Caco-2 (cell line): ENCODE measurements at regions not wholly inside any gene's neighbourhood (a gene's known extent, or its start where the extent isn't known, plus 50 kb on each side); places are given as distances from the start of the nearest gene placed in this dataset.

ENCODE experiments used
- BruUV-seq: library from RNA; stranded (reverse); fragments of 400-500 nt; replicated peaks from 2 replicates; lab custom pipeline; 2021; lab: Mats Ljungman, UMichigan
- CTCF ChIA-PET: fragments of 300-600 bp; sonication (Branson Sonifier 250); formaldehyde crosslinking; loops from one replicate; lab custom pipeline; 2022; ENCODE audit warnings: antibody characterized with exemption; lab: Charles Lee
- POLR2A ChIA-PET: fragments of 300-600 bp; sonication (Branson Sonifier 250); formaldehyde crosslinking; loops from one replicate; lab custom pipeline; 2022; ENCODE audit warnings: antibody characterized with exemption; lab: Charles Lee
- DNase-seq, 2 experiments: peaks; one replicate each; pipeline versions ENCODE4 v3.0.0 to v3.0.0-alpha.2; 2020 to 2022
- H3K27me3 ChIP-seq: replicated peaks from 2 replicates; pipeline ENCODE4 v1.6.0; 2011; ENCODE audit warnings: low read length; ENCODE audit not compliant: control insufficient read depth, insufficient read depth
- H3K36me3 ChIP-seq: 2 replicates; pipeline ENCODE4 v1.5.1; 2011; ENCODE audit warnings: low read length; ENCODE audit not compliant: control insufficient read depth, insufficient read depth
- H3K4me1 ChIP-seq: fragments of 250-450 bp; sonication (Bioruptor Pico); 2 replicates; pipeline ENCODE4 v1.5.1; 2020; ENCODE audit warnings: mild to moderate bottlenecking
- H3K4me3 ChIP-seq: 2 replicates; pipeline ENCODE4 v1.5.1; 2011; ENCODE audit warnings: low read depth, mild to moderate bottlenecking, control low read depth, low read length
- H3K9me3 ChIP-seq: fragments of 250-450 bp; sonication (Bioruptor Pico); 2 replicates; pipeline ENCODE4 v1.5.1; 2020; ENCODE audit warnings: mild to moderate bottlenecking, moderate library complexity
- H3K27ac Mint-ChIP-seq: one replicate; pipeline ENCODE4 v1.8.0; 2022; ENCODE audit warnings: mixed read lengths; ENCODE audit not compliant: unreplicated experiment
- H3K27me3 Mint-ChIP-seq: one replicate; pipeline ENCODE4 v1.8.0; 2022; ENCODE audit warnings: mixed read lengths; ENCODE audit not compliant: insufficient read depth, unreplicated experiment
- H3K36me3 Mint-ChIP-seq: one replicate; pipeline ENCODE4 v1.8.0; 2022; ENCODE audit warnings: mild to moderate bottlenecking, mixed read lengths; ENCODE audit not compliant: insufficient read depth, unreplicated experiment
- H3K4me1 Mint-ChIP-seq: one replicate; pipeline ENCODE4 v1.8.0; 2022; ENCODE audit warnings: low read depth, mixed read lengths; ENCODE audit not compliant: unreplicated experiment
- H3K4me3 Mint-ChIP-seq: one replicate; pipeline ENCODE4 v1.8.0; 2022; ENCODE audit warnings: mild to moderate bottlenecking, moderate library complexity, mixed read lengths; ENCODE audit not compliant: unreplicated experiment
- H3K9me3 Mint-ChIP-seq: one replicate; pipeline ENCODE4 v1.8.0; 2022; ENCODE audit warnings: mixed read lengths; ENCODE audit not compliant: unreplicated experiment
- CTCF ChIP-seq, 2 experiments: fragments of 200-600 bp in 1 of 2; IDR thresholded peaks; 1 replicate in 1 of 2; 2 replicates in 1 of 2; pipeline versions ENCODE4 v1.5.1 to v1.8.0; 2011 to 2022; ENCODE audit warnings: antibody characterized with exemption in 1 of 2, control low read depth in 1 of 2, inconsistent platforms in 1 of 2, low read depth in 1 of 2, low read length in 1 of 2, mild to moderate bottlenecking in 1 of 2, moderate library complexity in 1 of 2; ENCODE audit not compliant: insufficient read depth in 1 of 2, severe bottlenecking in 1 of 2, unreplicated experiment in 1 of 2
- intact Hi-C: fragments of 100-400 bp; cut with micrococcal nuclease; formaldehyde crosslinking; loops from one replicate; pipeline ENCODE4 v1.10.0; 2022; ENCODE audit not compliant: unreplicated experiment

DNA sequence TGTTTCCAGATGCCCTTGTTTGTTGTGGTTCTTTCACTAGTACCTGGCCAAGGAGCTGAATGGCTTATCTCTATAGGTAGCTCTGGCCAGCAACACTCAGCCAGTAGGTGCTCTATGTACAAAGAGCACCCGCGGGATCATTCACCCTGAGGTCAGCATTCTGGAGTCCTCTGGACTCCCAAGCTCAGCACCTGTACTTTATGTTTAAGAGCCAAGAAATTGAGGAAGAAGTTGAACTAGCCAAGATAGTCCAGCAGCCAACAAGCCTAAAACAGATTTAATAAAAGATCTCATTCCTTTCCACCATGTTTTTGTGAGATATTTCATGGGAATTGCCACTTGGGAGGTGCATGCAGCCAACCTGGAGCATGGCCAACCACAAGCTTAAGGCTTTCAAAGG, 242.6 kb upstream of the PAPPA start:
- ChIA-PET POLR2A (no interaction called here), CTCF (no interaction called here)
- H3K27ac Mint-ChIP-seq, result no peak overlapping the region
- H3K27me3 Mint-ChIP-seq, result peaks cover 3% of the 10 kb centered on the region
- TF ChIP-seq CTCF (IDR thresholded peaks at IDR 0.05; ENCODE audit: insufficient read depth in 1 of 2, low read depth in 1 of 2, low read length in 1 of 2, severe bottlenecking in 1 of 2, unreplicated experiment in 1 of 2), result no peak
- H3K9me3 ChIP-seq, result no peaks in the 10 kb centered on the region
- no peaks in the 10 kb centered on the region for H3K9me3 Mint-ChIP-seq
- no peaks in the 10 kb centered on the region for H3K27me3 ChIP-seq
- no peaks in the 10 kb centered on the region for H3K36me3 ChIP-seq
- no peaks in the 10 kb centered on the region for H3K4me1 ChIP-seq
- DNase-seq, result no peak
- intact Hi-C loops, result no loop called here
- no peak overlapping the region for H3K4me3 ChIP-seq
- no peak overlapping the region for H3K4me3 Mint-ChIP-seq
- H3K4me1 Mint-ChIP-seq, result no peaks in the 10 kb centered on the region
- H3K36me3 Mint-ChIP-seq, result no peaks in the 10 kb centered on the region
- BruUV-seq, result no TSS peak

DNA sequence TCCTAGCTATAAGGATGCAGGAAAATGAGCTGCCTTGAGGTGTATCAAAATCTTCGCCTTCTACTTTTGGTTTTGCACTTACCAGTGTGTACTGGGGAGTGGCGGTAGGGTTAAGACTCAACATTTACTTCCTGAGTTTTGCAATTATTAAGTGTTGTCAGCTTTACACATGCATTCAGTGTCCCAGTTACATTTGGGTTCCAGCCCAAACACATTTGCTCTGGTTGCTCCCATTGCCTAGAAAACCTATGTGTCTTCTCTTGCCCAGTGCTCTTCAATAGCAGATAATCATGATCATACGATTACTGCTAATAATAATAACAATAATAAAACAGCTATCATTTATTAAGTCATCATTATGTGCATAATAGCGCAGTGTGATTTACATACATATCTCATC, 241.5 kb upstream of the PAPPA start:
- no TSS peak for BruUV-seq
- Histone ChIP-seq H3K36me3 (no peaks in the 10 kb centered on the region), H3K4me3 (no peak overlapping the region), H3K9me3 (no peaks in the 10 kb centered on the region), H3K27me3 (no peaks in the 10 kb centered on the region), H3K4me1 (no peaks in the 10 kb centered on the region)
- CTCF ChIA-PET, result no interaction called here
- no peak overlapping the region for H3K4me3 Mint-ChIP-seq
- no peak overlapping the region for H3K27ac Mint-ChIP-seq
- TF ChIP-seq CTCF (IDR thresholded peaks at IDR 0.05; ENCODE audit: insufficient read depth in 1 of 2, low read depth in 1 of 2, low read length in 1 of 2, severe bottlenecking in 1 of 2, unreplicated experiment in 1 of 2), result no peak
- peaks cover 3% of the 10 kb centered on the region for H3K27me3 Mint-ChIP-seq
- H3K9me3 Mint-ChIP-seq, result no peaks in the 10 kb centered on the region
- DNase-seq, result no peak
- H3K36me3 Mint-ChIP-seq, result no peaks in the 10 kb centered on the region
- no peaks in the 10 kb centered on the region for H3K4me1 Mint-ChIP-seq
- intact Hi-C loops, result no loop called here
- POLR2A ChIA-PET, result no interaction called here

DNA sequence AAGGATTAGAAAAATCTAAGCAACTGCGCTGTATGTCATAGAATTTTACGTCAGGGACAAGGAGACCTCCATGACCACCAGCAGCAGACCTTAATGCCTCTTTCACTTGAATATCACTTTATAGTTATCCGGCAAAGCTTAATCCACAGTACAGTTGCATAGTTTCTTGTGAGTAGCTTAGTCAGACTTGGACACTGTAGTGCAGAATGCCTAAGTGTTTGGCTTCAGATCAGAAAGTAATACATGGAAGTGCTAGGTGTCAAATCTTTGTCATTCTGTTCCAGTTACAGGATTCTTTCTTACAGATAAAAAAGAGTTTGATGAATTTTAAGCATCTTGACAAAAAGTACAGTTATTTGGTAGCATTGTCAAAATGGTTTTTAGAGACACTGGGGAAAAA, 239.9 kb upstream of the PAPPA start:
- Mint-ChIP-seq H3K27ac (no peak overlapping the region), H3K36me3 (no peaks in the 10 kb centered on the region), H3K4me3 (no peak overlapping the region), H3K27me3 (peaks cover 3% of the 10 kb centered on the region), H3K9me3 (no peaks in the 10 kb centered on the region), H3K4me1 (no peaks in the 10 kb centered on the region)
- no TSS peak for BruUV-seq
- no peaks in the 10 kb centered on the region for H3K4me1 ChIP-seq
- intact Hi-C loops, result no loop called here
- no peaks in the 10 kb centered on the region for H3K27me3 ChIP-seq
- no peaks in the 10 kb centered on the region for H3K36me3 ChIP-seq
- ChIA-PET POLR2A (no interaction called here), CTCF (no interaction called here)
- TF ChIP-seq CTCF (IDR thresholded peaks at IDR 0.05; ENCODE audit: insufficient read depth in 1 of 2, low read depth in 1 of 2, low read length in 1 of 2, severe bottlenecking in 1 of 2, unreplicated experiment in 1 of 2), result no peak
- no peak for DNase-seq
- H3K4me3 ChIP-seq, result no peak overlapping the region
- no peaks in the 10 kb centered on the region for H3K9me3 ChIP-seq
